Neural progenitor cell (in vitro differentiated cells): ENCODE measurements at regions not wholly inside any gene's neighbourhood (a gene's known extent, or its start where the extent isn't known, plus 50 kb on each side); places are given as distances from the start of the nearest gene placed in this dataset.

ENCODE experiments used
- CTCF ChIP-seq: fragments of 200-600 bp; sonication (generic); IDR thresholded peaks from 2 replicates; pipeline ENCODE4 v1.5.1; 2017; ENCODE audit warnings: antibody characterized with exemption, mild to moderate bottlenecking
- EZH2 ChIP-seq: fragments of 200-600 bp; sonication (generic); IDR thresholded peaks from 2 replicates; pipeline ENCODE4 v1.6.1; 2017; ENCODE audit warnings: antibody characterized with exemption, mild to moderate bottlenecking, moderate library complexity
- EZH2phosphoT487 ChIP-seq: fragments of 200-600 bp; sonication (generic); IDR thresholded peaks from 2 replicates; pipeline ENCODE4 v1.6.1; 2017; ENCODE audit warnings: antibody characterized with exemption

- TF ChIP-seq EZH2 (no peak), CTCF (no peak), EZH2phosphoT487 (no peak)
Measured at GRCh38 chr12:89991807-89992590, 283.4 kb upstream of the ATP2B1 start.
